Peyer's patch (tissue), 4 donors: ENCODE measurements at regions not wholly inside any gene's neighbourhood (a gene's known extent, or its start where the extent isn't known, plus 50 kb on each side); places are given as distances from the start of the nearest gene placed in this dataset.
A peak's percentile ranks its signal among the peaks of the same experiment; 100 is the strongest.

ENCODE experiments used
- DNase-seq, 3 donors: peaks; one replicate each; pipeline ENCODE4 v3.0.0-alpha.2; 2017 to 2019
- H3K27ac ChIP-seq, 4 donors: fragments of 200-600 bp; sonication (generic); one replicate each; pipeline ENCODE4 v1.5.1; 2016 to 2019
- H3K27me3 ChIP-seq, 2 donors: fragments of 200-600 bp; sonication (generic); one replicate each; pipeline ENCODE4 v1.5.1; 2019
- H3K36me3 ChIP-seq, 3 donors: fragments of 200-600 bp; sonication (generic); one replicate each; pipeline ENCODE4 v1.5.1; 2016 to 2019
- H3K4me1 ChIP-seq, 4 donors: fragments of 200-600 bp; sonication (generic); one replicate each; pipeline ENCODE4 v1.5.1; 2016 to 2019
- H3K4me3 ChIP-seq, 4 donors: fragments of 200-600 bp; sonication (generic); 1 replicate in 3 of 4; 2 replicates in 1 of 4; pipeline ENCODE4 v1.5.1; 2016 to 2019; ENCODE audit warnings: mild to moderate bottlenecking in 1 of 4
- H3K9me3 ChIP-seq, 4 donors: fragments of 200-600 bp; sonication (generic); one replicate each; pipeline ENCODE4 v1.5.1; 2016 to 2019; ENCODE audit warnings: mild to moderate bottlenecking in 1 of 4
- CTCF ChIP-seq, 6 experiments: fragments of 450-650 bp in 4 of 6; fragments of 200-600 bp in 2 of 6; sonication (generic) in 1 of 6; IDR thresholded peaks; one replicate each; pipeline ENCODE4 v1.5.1; 2017 to 2019; ENCODE audit warnings: antibody characterized with exemption in 6 of 6, mild to moderate bottlenecking in 3 of 6, moderate library complexity in 1 of 6
- POLR2A ChIP-seq, 2 donors: fragments of 450-650 bp; IDR thresholded peaks; one replicate each; pipeline ENCODE4 v1.5.1; 2017; ENCODE audit warnings: antibody characterized with exemption in 2 of 2, mild to moderate bottlenecking in 2 of 2, moderate library complexity in 2 of 2

GRCh38 chr5:57319628-57320027, 145.8 kb downstream of the GPBP1 start:
- H3K4me1 ChIP-seq, result peaks cover 0 to 1% (median 0%) of the 10 kb centered on the region in 4 donors
- no peak overlapping the region for H3K4me3 ChIP-seq
- TF ChIP-seq POLR2A (IDR thresholded peaks at IDR 0.05) (no peak), CTCF (IDR thresholded peaks at IDR 0.05) (no peak)
- H3K36me3 ChIP-seq, result no peaks in the 10 kb centered on the region
- no peak for DNase-seq
- H3K9me3 ChIP-seq, result no peaks in the 10 kb centered on the region
- H3K27ac ChIP-seq, result no peak overlapping the region
- H3K27me3 ChIP-seq, result no peaks in the 10 kb centered on the region

- no peak overlapping the region for H3K4me3 ChIP-seq
- TF ChIP-seq CTCF (IDR thresholded peaks at IDR 0.05) (no peak), POLR2A (IDR thresholded peaks at IDR 0.05) (no peak)
- H3K27me3 ChIP-seq, result no peaks in the 10 kb centered on the region
- DNase-seq, result no peak
- H3K36me3 ChIP-seq, result no peaks in the 10 kb centered on the region
- H3K4me1 ChIP-seq, result no peaks in the 10 kb centered on the region
- H3K9me3 ChIP-seq, result no peaks in the 10 kb centered on the region
- H3K27ac ChIP-seq, result peak overlapping the region; percentile 8 to 64 (median 33)
These were observed 144.4 kb downstream of the GPBP1 start for GRCh38 chr5:57318251-57318650.

- Histone ChIP-seq H3K9me3 (no peaks in the 10 kb centered on the region), H3K4me1 (no peaks in the 10 kb centered on the region), H3K4me3 (no peak overlapping the region), H3K27me3 (no peaks in the 10 kb centered on the region), H3K36me3 (no peaks in the 10 kb centered on the region), H3K27ac (peak overlapping the region in 3 of 4 donors; percentile 22 to 64 (median 31))
- TF ChIP-seq POLR2A (IDR thresholded peaks at IDR 0.05) (no peak), CTCF (IDR thresholded peaks at IDR 0.05) (no peak)
- no peak for DNase-seq
These were observed 143.5 kb downstream of the GPBP1 start for GRCh38 chr5:57317341-57317740.

GRCh38 chr5:57316798-57317327, 143.0 kb downstream of the GPBP1 start:
- TF ChIP-seq CTCF (IDR thresholded peaks at IDR 0.05), result no peak
- TF ChIP-seq POLR2A (IDR thresholded peaks at IDR 0.05), result no peak
- DNase-seq, result peak in 2 of 3 donors; percentile 19 to 48
- Histone ChIP-seq H3K9me3 (no peaks in the 10 kb centered on the region), H3K27me3 (no peaks in the 10 kb centered on the region), H3K4me1 (no peaks in the 10 kb centered on the region), H3K27ac (peak overlapping the region; percentile 14 to 64 (median 26)), H3K4me3 (no peak overlapping the region), H3K36me3 (no peaks in the 10 kb centered on the region)

GRCh38 chr5:57315941-57316340, 142.1 kb downstream of the GPBP1 start:
- H3K9me3 ChIP-seq, result no peaks in the 10 kb centered on the region
- H3K27ac ChIP-seq, result peak overlapping the region in 2 of 4 donors; percentile 31 to 64
- no peaks in the 10 kb centered on the region for H3K4me1 ChIP-seq
- H3K4me3 ChIP-seq, result no peak overlapping the region
- TF ChIP-seq CTCF (IDR thresholded peaks at IDR 0.05), result no peak
- no peak for TF ChIP-seq POLR2A (IDR thresholded peaks at IDR 0.05)
- no peak for DNase-seq
- H3K27me3 ChIP-seq, result no peaks in the 10 kb centered on the region
- H3K36me3 ChIP-seq, result no peaks in the 10 kb centered on the region
